Activated CD4-positive, alpha-beta T cell treated with anti-CD3 and anti-CD28 coated beads for 36 hours (primary cell): ENCODE measurements at regions not wholly inside any gene's neighbourhood (a gene's known extent, or its start where the extent isn't known, plus 50 kb on each side); places are given as distances from the start of the nearest gene placed in this dataset.

Experiments
- ATAC-seq: fragments of 200-7000 bp; cut with Tn5 transposase; one replicate; pipeline ENCODE4 v1.10.0; 2021; ENCODE audit warnings: mild to moderate bottlenecking, moderate library complexity
- CTCF ChIA-PET: fragments of 350-600 bp; sonication (Branson Sonifier 250); formaldehyde crosslinking; loops from one replicate; lab custom pipeline; 2021; ENCODE audit warnings: antibody characterized with exemption; lab: Charles Lee
- POLR2A ChIA-PET: fragments of 350-600 bp; sonication (Branson Sonifier 250); formaldehyde crosslinking; loops from one replicate; lab custom pipeline; 2021; ENCODE audit warnings: antibody characterized with exemption, inconsistent platforms; lab: Charles Lee
- DNase-seq: peaks from one replicate; pipeline ENCODE4 v3.0.0-alpha.2; 2020
- H3K27ac Mint-ChIP-seq: one replicate; pipeline ENCODE4 v1.8.0; 2021; ENCODE audit warnings: mixed read lengths
- H3K27me3 Mint-ChIP-seq: one replicate; pipeline ENCODE4 v1.8.0; 2021; ENCODE audit warnings: mixed read lengths
- H3K36me3 Mint-ChIP-seq: one replicate; pipeline ENCODE4 v1.8.0; 2021; ENCODE audit warnings: low read depth, mixed read lengths
- H3K4me1 Mint-ChIP-seq: one replicate; pipeline ENCODE4 v1.8.0; 2021; ENCODE audit warnings: mixed read lengths
- H3K4me3 Mint-ChIP-seq: one replicate; pipeline ENCODE4 v1.8.0; 2021; ENCODE audit warnings: mild to moderate bottlenecking, moderate library complexity, mixed read lengths
- H3K9me3 Mint-ChIP-seq: one replicate; pipeline ENCODE4 v1.8.0; 2021; ENCODE audit warnings: low read depth, mixed read lengths
- intact Hi-C, 2 experiments: fragments of 100-400 bp; cut with DNase I in 1 of 2; cut with micrococcal nuclease in 1 of 2; formaldehyde crosslinking; loops; one replicate each; pipeline versions ENCODE4 v1.14.2 to v1.15.1; 2022 to 2024; cut with DNase I, micrococcal nuclease

- H3K4me3 Mint-ChIP-seq, result no peak overlapping the region
- no peak overlapping the region for H3K27ac Mint-ChIP-seq
- ATAC-seq, result no peak
- H3K4me1 Mint-ChIP-seq, result no peaks in the 10 kb centered on the region
- peaks cover 6% of the 10 kb centered on the region for H3K9me3 Mint-ChIP-seq
- no peaks in the 10 kb centered on the region for H3K36me3 Mint-ChIP-seq
- CTCF ChIA-PET, result interaction anchor here (0.5 kb wide), 1 partner anchor 196 kb away, joined by 3 read pairs; no protein-coding TSS in a partner anchor
- intact Hi-C loops, result no loop called here
- POLR2A ChIA-PET, result no interaction called here
- H3K27me3 Mint-ChIP-seq, result no peaks in the 10 kb centered on the region
- DNase-seq, result no peak
Measured at GRCh38 chr7:41051535-41051934, 651.4 kb downstream of the INHBA start.

- ChIA-PET CTCF (no interaction called here), POLR2A (no interaction called here)
- H3K4me3 Mint-ChIP-seq, result no peak overlapping the region
- H3K36me3 Mint-ChIP-seq, result no peaks in the 10 kb centered on the region
- DNase-seq (no peak), ATAC-seq (no peak)
- intact Hi-C loops, result no loop called here
- H3K27me3 Mint-ChIP-seq, result no peaks in the 10 kb centered on the region
- no peaks in the 10 kb centered on the region for H3K4me1 Mint-ChIP-seq
- H3K9me3 Mint-ChIP-seq, result peaks cover 6% of the 10 kb centered on the region
- H3K27ac Mint-ChIP-seq, result no peak overlapping the region
Measured at GRCh38 chr7:41051062-41051461, 651.8 kb downstream of the INHBA start.

- DNase-seq, result no peak
- H3K4me1 Mint-ChIP-seq, result no peaks in the 10 kb centered on the region
- peaks cover 6% of the 10 kb centered on the region for H3K9me3 Mint-ChIP-seq
- POLR2A ChIA-PET, result no interaction called here
- H3K27me3 Mint-ChIP-seq, result no peaks in the 10 kb centered on the region
- intact Hi-C loops, result no loop called here
- ATAC-seq, result no peak
- no peak overlapping the region for H3K27ac Mint-ChIP-seq
- CTCF ChIA-PET, result interaction anchor here (0.7 kb wide), 1 partner anchor 631 kb away, joined by 5 read pairs; no protein-coding TSS in a partner anchor
- no peaks in the 10 kb centered on the region for H3K36me3 Mint-ChIP-seq
- no peak overlapping the region for H3K4me3 Mint-ChIP-seq
Measured at GRCh38 chr7:41048771-41049170, 654.1 kb downstream of the INHBA start.

DNA sequence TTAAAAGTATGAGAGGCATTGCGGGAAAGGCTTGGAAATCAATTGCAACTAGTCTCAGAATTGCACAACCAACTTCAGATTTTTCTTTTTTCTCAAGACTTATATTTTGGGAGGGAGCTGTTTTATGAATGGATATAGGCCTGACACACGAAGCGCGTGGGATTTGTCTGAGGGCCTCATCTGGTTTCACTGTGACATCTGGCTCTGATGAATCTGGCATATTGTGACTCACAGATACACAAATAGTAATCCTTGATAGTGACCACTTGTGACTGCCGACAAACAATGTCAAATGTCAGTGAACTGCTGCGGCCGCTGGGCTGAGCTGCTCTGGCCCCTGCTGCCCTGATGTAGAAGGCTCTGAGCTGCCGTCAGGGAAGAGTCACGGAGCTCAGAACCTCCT lies 655.1 kb downstream of the INHBA start:
- no peaks in the 10 kb centered on the region for H3K36me3 Mint-ChIP-seq
- H3K4me3 Mint-ChIP-seq, result no peak overlapping the region
- H3K27ac Mint-ChIP-seq, result no peak overlapping the region
- H3K4me1 Mint-ChIP-seq, result no peaks in the 10 kb centered on the region
- no peak for ATAC-seq
- ChIA-PET CTCF (no interaction called here), POLR2A (no interaction called here)
- no peak for DNase-seq
- no peaks in the 10 kb centered on the region for H3K27me3 Mint-ChIP-seq
- intact Hi-C loops, result no loop called here
- peaks cover 4% of the 10 kb centered on the region for H3K9me3 Mint-ChIP-seq

DNA sequence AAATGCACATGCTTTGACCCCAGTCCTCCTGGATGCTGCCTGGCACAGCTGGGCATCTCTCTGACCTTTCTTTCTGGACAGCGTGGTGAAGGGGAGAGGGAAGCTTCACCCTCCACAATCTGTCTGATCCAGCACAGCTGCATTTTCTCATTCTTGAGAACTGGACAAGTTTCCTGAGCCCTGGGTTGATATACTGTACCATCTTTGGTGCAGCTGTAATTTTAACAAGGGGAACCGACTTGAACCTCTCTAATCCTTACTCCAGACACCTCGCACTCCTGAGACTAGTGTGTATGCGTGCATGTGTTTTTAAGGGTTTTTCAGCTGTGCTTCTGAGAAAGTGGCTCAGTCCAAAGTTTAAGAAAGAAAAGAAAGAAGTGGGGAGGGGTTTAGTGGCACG lies 655.7 kb downstream of the INHBA start:
- no peak overlapping the region for H3K4me3 Mint-ChIP-seq
- H3K9me3 Mint-ChIP-seq, result peaks cover 6% of the 10 kb centered on the region
- intact Hi-C loops, result no loop called here
- ChIA-PET POLR2A (no interaction called here), CTCF (no interaction called here)
- ATAC-seq, result no peak
- no peaks in the 10 kb centered on the region for H3K36me3 Mint-ChIP-seq
- no peak for DNase-seq
- H3K27ac Mint-ChIP-seq, result no peak overlapping the region
- H3K4me1 Mint-ChIP-seq, result no peaks in the 10 kb centered on the region
- H3K27me3 Mint-ChIP-seq, result no peaks in the 10 kb centered on the region

DNA sequence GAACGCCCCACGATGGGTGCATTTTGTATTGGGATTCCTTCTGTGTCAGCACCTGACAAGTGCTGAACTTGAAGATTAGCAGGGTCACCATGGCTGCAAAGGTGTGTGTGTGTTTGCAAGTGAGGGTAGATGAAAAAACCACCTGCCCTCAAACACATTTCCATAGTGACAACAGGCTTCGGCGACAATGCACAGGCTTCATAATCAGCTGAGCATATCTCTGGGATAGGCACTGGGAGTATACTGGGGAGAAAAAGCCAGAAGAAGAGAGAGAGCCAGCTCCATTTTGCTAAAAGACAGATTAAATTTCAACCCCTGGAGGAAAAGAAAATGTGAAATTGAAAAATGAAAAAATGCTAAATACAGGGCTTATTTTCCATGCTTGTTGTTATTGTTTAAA lies 656.1 kb downstream of the INHBA start:
- H3K9me3 Mint-ChIP-seq, result peaks cover 7% of the 10 kb centered on the region
- H3K27me3 Mint-ChIP-seq, result no peaks in the 10 kb centered on the region
- H3K36me3 Mint-ChIP-seq, result no peaks in the 10 kb centered on the region
- POLR2A ChIA-PET, result no interaction called here
- no peak overlapping the region for H3K4me3 Mint-ChIP-seq
- intact Hi-C loops, result no loop called here
- CTCF ChIA-PET, result no interaction called here
- H3K4me1 Mint-ChIP-seq, result no peaks in the 10 kb centered on the region
- DNase-seq (no peak), ATAC-seq (no peak)
- no peak overlapping the region for H3K27ac Mint-ChIP-seq

- Mint-ChIP-seq H3K27me3 (no peaks in the 10 kb centered on the region), H3K36me3 (no peaks in the 10 kb centered on the region), H3K9me3 (peaks cover 7% of the 10 kb centered on the region), H3K27ac (no peak overlapping the region), H3K4me1 (no peaks in the 10 kb centered on the region), H3K4me3 (no peak overlapping the region)
- intact Hi-C loops, result no loop called here
- ATAC-seq (no peak), DNase-seq (no peak)
- POLR2A ChIA-PET, result no interaction called here
- CTCF ChIA-PET, result no interaction called here
Measured at GRCh38 chr7:41046221-41046761, 656.6 kb downstream of the INHBA start.

DNA sequence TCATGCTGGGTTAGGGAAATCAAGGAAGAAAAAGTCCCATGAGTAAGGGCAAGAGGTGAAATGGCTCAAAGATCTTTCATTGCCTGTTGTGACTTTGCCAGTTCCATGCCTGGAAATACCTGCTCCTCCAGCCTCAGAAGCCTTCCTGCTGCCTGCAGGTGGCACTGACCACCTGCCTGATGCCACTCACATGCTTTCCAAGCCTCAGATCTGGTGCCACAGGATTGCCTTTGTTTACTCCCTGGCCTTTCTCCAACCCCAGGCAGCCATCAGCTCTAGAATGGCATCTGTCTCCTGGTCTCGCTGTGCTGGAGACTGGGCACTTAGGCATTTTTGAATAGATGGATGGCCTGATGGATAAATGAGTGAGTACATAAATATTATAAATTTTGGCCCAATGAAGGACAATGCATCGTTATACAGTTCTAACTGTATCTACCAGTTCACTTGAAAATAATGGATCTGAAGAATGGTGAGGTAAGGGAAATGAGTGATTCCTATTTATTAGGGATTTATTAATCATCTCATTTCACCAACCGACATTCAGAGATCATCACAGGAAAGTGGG lies 657.2 kb downstream of the INHBA start:
- ATAC-seq, result no peak
- no peaks in the 10 kb centered on the region for H3K27me3 Mint-ChIP-seq
- no peak for DNase-seq
- intact Hi-C loops, result no loop called here
- H3K9me3 Mint-ChIP-seq, result peaks cover 7% of the 10 kb centered on the region
- H3K4me1 Mint-ChIP-seq, result no peaks in the 10 kb centered on the region
- no peak overlapping the region for H3K27ac Mint-ChIP-seq
- H3K4me3 Mint-ChIP-seq, result no peak overlapping the region
- POLR2A ChIA-PET, result no interaction called here
- H3K36me3 Mint-ChIP-seq, result no peaks in the 10 kb centered on the region
- CTCF ChIA-PET, result no interaction called here

GRCh38 chr7:41039981-41040380 lies 662.9 kb downstream of the INHBA start:
- H3K4me1 Mint-ChIP-seq, result no peaks in the 10 kb centered on the region
- H3K9me3 Mint-ChIP-seq, result peaks cover 9% of the 10 kb centered on the region
- intact Hi-C loops, result no loop called here
- no peak for ATAC-seq
- H3K4me3 Mint-ChIP-seq, result no peak overlapping the region
- POLR2A ChIA-PET, result no interaction called here
- H3K27me3 Mint-ChIP-seq, result no peaks in the 10 kb centered on the region
- CTCF ChIA-PET, result no interaction called here
- no peaks in the 10 kb centered on the region for H3K36me3 Mint-ChIP-seq
- no peak for DNase-seq
- H3K27ac Mint-ChIP-seq, result no peak overlapping the region

- H3K27ac Mint-ChIP-seq, result no peak overlapping the region
- no peak overlapping the region for H3K4me3 Mint-ChIP-seq
- CTCF ChIA-PET, result no interaction called here
- peaks cover 6% of the 10 kb centered on the region for H3K9me3 Mint-ChIP-seq
- intact Hi-C loops, result no loop called here
- no peaks in the 10 kb centered on the region for H3K36me3 Mint-ChIP-seq
- DNase-seq (no peak), ATAC-seq (no peak)
- POLR2A ChIA-PET, result interaction anchor here (0.6 kb wide), 1 partner anchor 51 kb away, joined by 3 read pairs; no protein-coding TSS in a partner anchor
- H3K4me1 Mint-ChIP-seq, result no peaks in the 10 kb centered on the region
- H3K27me3 Mint-ChIP-seq, result no peaks in the 10 kb centered on the region
Measured at GRCh38 chr7:41039386-41039953, 663.4 kb downstream of the INHBA start.

DNA sequence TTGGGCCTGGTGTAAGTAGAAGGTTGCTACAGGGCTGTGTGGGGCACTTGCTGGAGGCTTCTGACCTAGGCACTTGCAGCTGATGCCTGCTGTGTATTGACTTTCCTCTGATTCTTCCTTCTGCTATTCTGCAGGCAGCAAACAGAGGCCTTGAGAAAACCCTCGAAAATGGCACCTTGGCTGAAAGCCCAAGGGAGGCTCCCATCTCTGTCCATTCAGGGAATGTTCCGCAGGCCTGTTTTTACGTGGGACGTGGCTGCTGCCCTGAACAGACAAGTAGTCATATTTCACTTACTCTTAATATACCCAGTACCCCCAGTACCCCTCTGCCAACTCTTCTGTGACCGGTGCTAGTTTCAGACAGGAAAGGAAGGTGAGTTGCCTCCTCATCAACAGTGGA lies 664.7 kb downstream of the INHBA start:
- intact Hi-C loops, result no loop called here
- Mint-ChIP-seq H3K4me3 (no peak overlapping the region), H3K4me1 (no peaks in the 10 kb centered on the region), H3K36me3 (no peaks in the 10 kb centered on the region), H3K27me3 (no peaks in the 10 kb centered on the region), H3K9me3 (peaks cover 4% of the 10 kb centered on the region), H3K27ac (no peak overlapping the region)
- ChIA-PET CTCF (no interaction called here), POLR2A (no interaction called here)
- DNase-seq (no peak), ATAC-seq (no peak)

DNA sequence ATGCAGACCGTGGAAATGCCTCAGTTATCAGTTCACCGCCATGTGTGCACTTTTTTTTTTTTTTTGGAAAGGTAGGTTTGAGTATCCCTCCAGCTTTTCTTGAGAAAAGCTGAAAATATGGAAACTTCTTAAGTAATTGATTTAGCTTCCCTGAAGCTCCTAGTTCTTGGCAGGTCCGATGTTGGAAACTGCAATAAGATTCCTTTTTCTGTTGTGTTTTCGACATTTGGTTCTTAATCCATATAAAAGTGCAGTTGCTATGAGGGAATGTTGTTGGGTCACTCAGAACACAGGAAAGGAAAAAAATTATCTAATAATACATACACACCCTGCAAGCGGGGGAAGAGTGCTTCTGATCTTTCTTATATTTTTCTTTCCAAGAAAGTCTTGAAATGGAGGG lies 665.2 kb downstream of the INHBA start:
- ATAC-seq (no peak), DNase-seq (no peak)
- Mint-ChIP-seq H3K27ac (no peak overlapping the region), H3K27me3 (no peaks in the 10 kb centered on the region), H3K4me1 (no peaks in the 10 kb centered on the region), H3K4me3 (no peak overlapping the region), H3K9me3 (peaks cover 4% of the 10 kb centered on the region), H3K36me3 (no peaks in the 10 kb centered on the region)
- ChIA-PET POLR2A (no interaction called here), CTCF (no interaction called here)
- intact Hi-C loops, result no loop called here
